Neural progenitor cell (in vitro differentiated cells): ENCODE measurements at regions not wholly inside any gene's neighbourhood (a gene's known extent, or its start where the extent isn't known, plus 50 kb on each side); places are given as distances from the start of the nearest gene placed in this dataset.

ENCODE experiments used
- EZH2phosphoT487 ChIP-seq: fragments of 200-600 bp; sonication (generic); IDR thresholded peaks from 2 replicates; pipeline ENCODE4 v1.6.1; 2017; ENCODE audit warnings: antibody characterized with exemption
- TF ChIP-seq, protein P1 (sequence below): fragments of 200-600 bp; sonication (generic); IDR thresholded peaks from 2 replicates; pipeline ENCODE4 v1.5.1; 2017; ENCODE audit warnings: antibody characterized with exemption, mild to moderate bottlenecking

GRCh38 chr11:15635521-15635920 is 520.8 kb downstream of the INSC start:
- TF ChIP-seq, protein P1, sequence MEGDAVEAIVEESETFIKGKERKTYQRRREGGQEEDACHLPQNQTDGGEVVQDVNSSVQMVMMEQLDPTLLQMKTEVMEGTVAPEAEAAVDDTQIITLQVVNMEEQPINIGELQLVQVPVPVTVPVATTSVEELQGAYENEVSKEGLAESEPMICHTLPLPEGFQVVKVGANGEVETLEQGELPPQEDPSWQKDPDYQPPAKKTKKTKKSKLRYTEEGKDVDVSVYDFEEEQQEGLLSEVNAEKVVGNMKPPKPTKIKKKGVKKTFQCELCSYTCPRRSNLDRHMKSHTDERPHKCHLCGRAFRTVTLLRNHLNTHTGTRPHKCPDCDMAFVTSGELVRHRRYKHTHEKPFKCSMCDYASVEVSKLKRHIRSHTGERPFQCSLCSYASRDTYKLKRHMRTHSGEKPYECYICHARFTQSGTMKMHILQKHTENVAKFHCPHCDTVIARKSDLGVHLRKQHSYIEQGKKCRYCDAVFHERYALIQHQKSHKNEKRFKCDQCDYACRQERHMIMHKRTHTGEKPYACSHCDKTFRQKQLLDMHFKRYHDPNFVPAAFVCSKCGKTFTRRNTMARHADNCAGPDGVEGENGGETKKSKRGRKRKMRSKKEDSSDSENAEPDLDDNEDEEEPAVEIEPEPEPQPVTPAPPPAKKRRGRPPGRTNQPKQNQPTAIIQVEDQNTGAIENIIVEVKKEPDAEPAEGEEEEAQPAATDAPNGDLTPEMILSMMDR = no peak
- TF ChIP-seq EZH2phosphoT487 = no peak
